Mesothelial cell of epicardium (in vitro differentiated cells): ENCODE measurements at regions not wholly inside any gene's neighbourhood (a gene's known extent, or its start where the extent isn't known, plus 50 kb on each side); places are given as distances from the start of the nearest gene placed in this dataset.

Experiments
- DNase-seq, 2 experiments: peaks; one replicate each; pipeline ENCODE4 v3.0.0; 2021; ENCODE audit warnings: low spot score in 2 of 2; ENCODE audit not compliant: unreplicated experiment in 2 of 2
- H3K27ac Mint-ChIP-seq: 2 replicates; pipeline ENCODE4 v1.8.0; 2021; ENCODE audit warnings: mixed read lengths
- H3K27me3 Mint-ChIP-seq: 2 replicates; pipeline ENCODE4 v1.8.0; 2021; ENCODE audit warnings: low read depth, mixed read lengths
- H3K36me3 Mint-ChIP-seq: 2 replicates; pipeline ENCODE4 v1.8.0; 2021; ENCODE audit warnings: mixed read lengths
- H3K4me1 Mint-ChIP-seq: 2 replicates; pipeline ENCODE4 v1.8.0; 2021; ENCODE audit warnings: mixed read lengths
- H3K4me3 Mint-ChIP-seq: 2 replicates; pipeline ENCODE4 v1.8.0; 2021; ENCODE audit warnings: mild to moderate bottlenecking, moderate library complexity, mixed read lengths
- H3K9me3 Mint-ChIP-seq: 2 replicates; pipeline ENCODE4 v1.8.0; 2021; ENCODE audit warnings: mixed read lengths
- CTCF ChIP-seq: fragments of 200-600 bp; sonication (generic); IDR thresholded peaks from one replicate; pipeline ENCODE4 v1.5.0; 2021; ENCODE audit warnings: antibody characterized with exemption; ENCODE audit not compliant: unreplicated experiment

- no peak for TF ChIP-seq CTCF
- Mint-ChIP-seq H3K27me3 (peaks cover 28% of the 10 kb centered on the region), H3K4me3 (no peak overlapping the region), H3K36me3 (no peaks in the 10 kb centered on the region), H3K9me3 (no peaks in the 10 kb centered on the region), H3K27ac (no peak overlapping the region), H3K4me1 (peaks cover 5% of the 10 kb centered on the region)
- no peak for DNase-seq
Measured at GRCh38 chr3:87801409-87801808, 257.4 kb downstream of the CGGBP1 start.

GRCh38 chr3:87800516-87800915 lies 258.3 kb downstream of the CGGBP1 start:
- H3K27ac Mint-ChIP-seq: no peak overlapping the region
- no peak for DNase-seq
- H3K36me3 Mint-ChIP-seq: no peaks in the 10 kb centered on the region
- H3K4me1 Mint-ChIP-seq: peaks cover 5% of the 10 kb centered on the region
- H3K9me3 Mint-ChIP-seq: no peaks in the 10 kb centered on the region
- H3K27me3 Mint-ChIP-seq: peaks cover 37% of the 10 kb centered on the region
- no peak for TF ChIP-seq CTCF
- no peak overlapping the region for H3K4me3 Mint-ChIP-seq

- DNase-seq: no peak
- no peak overlapping the region for H3K27ac Mint-ChIP-seq
Measured at GRCh38 chr3:87798567-87798947, 260.2 kb downstream of the CGGBP1 start.

GRCh38 chr3:87797872-87798566 lies 260.8 kb downstream of the CGGBP1 start:
- TF ChIP-seq CTCF: no peak
- H3K4me3 Mint-ChIP-seq: no peak overlapping the region
- peaks cover 59% of the 10 kb centered on the region for H3K27me3 Mint-ChIP-seq
- H3K36me3 Mint-ChIP-seq: no peaks in the 10 kb centered on the region
- H3K9me3 Mint-ChIP-seq: no peaks in the 10 kb centered on the region
- DNase-seq: no peak
- no peak overlapping the region for H3K27ac Mint-ChIP-seq
- peaks cover 9% of the 10 kb centered on the region for H3K4me1 Mint-ChIP-seq

More at GRCh38 chr3:87798567-87798947, 260.2 kb downstream of the CGGBP1 start:
- Mint-ChIP-seq H3K9me3 (no peaks in the 10 kb centered on the region), H3K27me3 (peaks cover 54% of the 10 kb centered on the region), H3K4me3 (no peak overlapping the region), H3K4me1 (peaks cover 5% of the 10 kb centered on the region), H3K36me3 (no peaks in the 10 kb centered on the region)
- no peak for TF ChIP-seq CTCF

GRCh38 chr3:87796843-87797185 lies 262.0 kb downstream of the CGGBP1 start:
- DNase-seq: no peak
- H3K27me3 Mint-ChIP-seq: peaks cover 68% of the 10 kb centered on the region
- no peak overlapping the region for H3K4me3 Mint-ChIP-seq
- H3K36me3 Mint-ChIP-seq: no peaks in the 10 kb centered on the region
- H3K27ac Mint-ChIP-seq: no peak overlapping the region
- TF ChIP-seq CTCF: no peak
- H3K9me3 Mint-ChIP-seq: no peaks in the 10 kb centered on the region
- peaks cover 17% of the 10 kb centered on the region for H3K4me1 Mint-ChIP-seq
